ENCODE measurements at regions not wholly inside any gene's neighbourhood (a gene's known extent, or its start where the extent isn't known, plus 50 kb on each side); places are given as distances from the start of the nearest gene placed in this dataset.

GRCh38 chr1:67534627-67535065, 104.4 kb upstream of the SERBP1 start:
- Histone ChIP-seq H3K36me3 (replicated peaks in 1 of 2; ENCODE audit: control extremely low read depth in 1 of 2, control insufficient read depth in 1 of 2, extremely low read depth in 1 of 2, insufficient read depth in 2 of 2, low read length in 1 of 2) (no peaks in the 10 kb centered on the region), H3K27ac (ENCODE audit: low read length in 2 of 2) (no peak overlapping the region), H3K9me3 (ENCODE audit: control extremely low read depth in 1 of 3, control insufficient read depth in 2 of 3, insufficient read depth in 1 of 3, low read length in 2 of 3) (no peaks in the 10 kb centered on the region), H3K4me1 (ENCODE audit: control insufficient read depth in 2 of 2, insufficient read depth in 2 of 2, low read length in 2 of 2) (no peaks in the 10 kb centered on the region), H3K9ac (ENCODE audit: low read length) (no peak overlapping the region), H4K20me1 (ENCODE audit: control insufficient read depth, insufficient read depth, low read length, poor library complexity, severe bottlenecking) (no peaks in the 10 kb centered on the region), H2AFZ (ENCODE audit: insufficient read depth, low read depth, low read length, poor library complexity, severe bottlenecking) (no peak overlapping the region), H3K27me3 (replicated peaks in 1 of 4; ENCODE audit: control extremely low read depth in 1 of 4, control insufficient read depth in 3 of 4, insufficient read depth in 4 of 4, low read length in 3 of 4) (no peaks in the 10 kb centered on the region), H3K4me2 (replicated peaks; ENCODE audit: low read depth, low read length, poor library complexity, severe bottlenecking) (no peak overlapping the region), H3K4me3 (ENCODE audit: control extremely low read depth in 1 of 5, extremely low read depth in 1 of 5, insufficient read depth in 1 of 5, low read depth in 2 of 5, low read length in 4 of 5) (no peak overlapping the region), H3K79me2 (ENCODE audit: control insufficient read depth, insufficient read depth, low read length) (no peaks in the 10 kb centered on the region)
- WGBS (ENCODE audit: insufficient coverage), result no CpG with 5 or more reads among the region's 2 CpGs
- Mint-ChIP-seq H3K4me3 (no peak overlapping the region), H3K9me3 (ENCODE audit: insufficient read depth) (no peaks in the 10 kb centered on the region), H3K4me1 (no peaks in the 10 kb centered on the region), H3K27ac (no peak overlapping the region), H3K27me3 (peaks cover 12% of the 10 kb centered on the region)
- no peak for DNase-seq
- intact Hi-C loops (cut with micrococcal nuclease), result no loop called here
- TF ChIP-seq EZH2 (IDR thresholded peaks at IDR 0.05; ENCODE audit: borderline replicate concordance, insufficient read depth, low read depth, low read length, poor library complexity, severe bottlenecking), result no peak
- no peak for ATAC-seq (ENCODE audit: low read depth)
- CTCF ChIA-PET, result interaction anchor here (1.0 to 11.1 kb wide), 7 partner anchors 16 to 233 kb away, joined by 3 to 200 read pairs (median 3); no protein-coding TSS in a partner anchor
- POLR2A ChIA-PET, result no interaction called here

- peaks cover 9% of the 10 kb centered on the region for H3K27me3 Mint-ChIP-seq
- no peaks in the 10 kb centered on the region for H3K9me3 Mint-ChIP-seq (ENCODE audit: insufficient read depth)
- ChIA-PET CTCF (interaction anchor here (1.3 to 11.1 kb wide), 5 partner anchors 17 to 231 kb away, joined by 3 to 200 read pairs (median 8); no protein-coding TSS in a partner anchor), POLR2A (no interaction called here)
- TF ChIP-seq CTCF (IDR thresholded peaks at IDR 0.05) (peak; percentile 47), EZH2 (IDR thresholded peaks at IDR 0.05; ENCODE audit: borderline replicate concordance, insufficient read depth, low read depth, low read length, poor library complexity, severe bottlenecking) (no peak)
- H3K27ac Mint-ChIP-seq, result no peak overlapping the region
- WGBS (ENCODE audit: insufficient coverage), result 0% methylated on average over 5 of the region's 5 CpGs
- Histone ChIP-seq H3K4me2 (replicated peaks; ENCODE audit: low read depth, low read length, poor library complexity, severe bottlenecking) (no peak overlapping the region), H3K9me3 (ENCODE audit: control extremely low read depth in 1 of 3, control insufficient read depth in 2 of 3, insufficient read depth in 1 of 3, low read length in 2 of 3) (no peaks in the 10 kb centered on the region), H3K36me3 (replicated peaks in 1 of 2; ENCODE audit: control extremely low read depth in 1 of 2, control insufficient read depth in 1 of 2, extremely low read depth in 1 of 2, insufficient read depth in 2 of 2, low read length in 1 of 2) (no peaks in the 10 kb centered on the region), H3K27me3 (replicated peaks in 1 of 4; ENCODE audit: control extremely low read depth in 1 of 4, control insufficient read depth in 3 of 4, insufficient read depth in 4 of 4, low read length in 3 of 4) (no peaks in the 10 kb centered on the region), H4K20me1 (ENCODE audit: control insufficient read depth, insufficient read depth, low read length, poor library complexity, severe bottlenecking) (no peaks in the 10 kb centered on the region), H3K79me2 (ENCODE audit: control insufficient read depth, insufficient read depth, low read length) (no peaks in the 10 kb centered on the region), H2AFZ (ENCODE audit: insufficient read depth, low read depth, low read length, poor library complexity, severe bottlenecking) (no peak overlapping the region), H3K4me3 (ENCODE audit: control extremely low read depth in 1 of 5, extremely low read depth in 1 of 5, insufficient read depth in 1 of 5, low read depth in 2 of 5, low read length in 4 of 5) (no peak overlapping the region), H3K9ac (ENCODE audit: low read length) (no peak overlapping the region), H3K27ac (ENCODE audit: low read length in 2 of 2) (no peak overlapping the region), H3K4me1 (ENCODE audit: control insufficient read depth in 2 of 2, insufficient read depth in 2 of 2, low read length in 2 of 2) (no peaks in the 10 kb centered on the region)
- DNase-seq, result peak; percentile 19
- H3K4me1 Mint-ChIP-seq, result no peaks in the 10 kb centered on the region
- peak; percentile 21 for ATAC-seq (ENCODE audit: low read depth)
- no peak overlapping the region for H3K4me3 Mint-ChIP-seq
- intact Hi-C loops (cut with micrococcal nuclease), result no loop called here
Observed at GRCh38 chr1:67535474-67535873, 105.3 kb upstream of the SERBP1 start.
